ENCODE measurements at regions not wholly inside any gene's neighbourhood (a gene's known extent, or its start where the extent isn't known, plus 50 kb on each side); places are given as distances from the start of the nearest gene placed in this dataset.

DNA sequence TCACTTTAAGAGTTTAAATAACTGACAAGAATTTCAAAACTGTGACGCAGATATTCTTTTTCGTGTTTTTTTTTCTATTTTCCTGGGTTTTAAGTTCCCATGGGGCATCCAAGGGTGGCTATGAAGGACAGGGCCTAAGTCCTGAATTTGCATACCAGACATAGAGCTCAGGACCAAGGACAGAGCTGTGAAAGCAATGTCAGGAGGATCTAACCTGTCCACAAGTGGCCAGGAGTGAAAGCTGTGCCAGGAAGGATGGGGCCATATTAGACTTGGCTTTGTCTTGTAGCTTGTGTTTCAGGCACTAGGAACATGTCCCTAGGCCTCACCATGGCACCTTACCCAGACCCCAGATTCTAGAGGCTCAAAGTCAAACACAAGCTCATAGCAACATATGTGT, 289.4 kb upstream of the MIR17HG start:
- TF ChIP-seq ZNF274 (IDR thresholded peaks at IDR 0.05; ENCODE audit: low read depth, low read length) (no peak), YY1 (IDR thresholded peaks at IDR 0.05; ENCODE audit: insufficient read depth, insufficient read length) (no peak), SUZ12 (IDR thresholded peaks at IDR 0.05; ENCODE audit: extremely low read depth, insufficient read depth, insufficient read length) (no peak)
